H1 (cell line): ENCODE measurements at regions not wholly inside any gene's neighbourhood (a gene's known extent, or its start where the extent isn't known, plus 50 kb on each side); places are given as distances from the start of the nearest gene placed in this dataset.

ENCODE experiments used
- CTCF ChIA-PET: fragments of 300-600 bp; sonication (Branson Sonifier 250); formaldehyde crosslinking; loops from one replicate; lab custom pipeline; 2021; ENCODE audit not compliant: partially characterized antibody; lab: Charles Lee
- POLR2A ChIA-PET: fragments of 300-600 bp; sonication (Branson Sonifier 250); formaldehyde crosslinking; loops from one replicate; lab custom pipeline; 2021; ENCODE audit warnings: inconsistent platforms; ENCODE audit not compliant: partially characterized antibody; lab: Charles Lee
- DNase-seq, 2 experiments: peaks; one replicate each; pipeline versions ENCODE4 v3.0.0 to v3.0.0-alpha.2; 2010 to 2022; ENCODE audit warnings: low spot score in 2 of 2, low read depth in 1 of 2, mixed read lengths in 1 of 2
- FAIRE-seq: peaks from 2 replicates; lab custom pipeline; 2011; peaks lifted over from hg19 to GRCh38; lab: Jason Lieb, UNC
- H2AFZ ChIP-seq: 2 replicates; pipeline ENCODE4 v1.8.1; 2012; ENCODE audit warnings: low read length, inconsistent platforms
- H2AK5ac ChIP-seq: 2 replicates; pipeline ENCODE4 v1.6.1; 2013; ENCODE audit warnings: low read depth, low read length
- H2BK120ac ChIP-seq: replicated peaks from 2 replicates; pipeline ENCODE3; 2013; ENCODE audit warnings: low read depth, low read length, inconsistent platforms
- H2BK12ac ChIP-seq: 2 replicates; pipeline ENCODE4 v1.6.1; 2013; ENCODE audit warnings: low read depth, low read length
- H2BK15ac ChIP-seq: 2 replicates; pipeline ENCODE4 v1.6.1; 2013; ENCODE audit warnings: low read length
- H2BK20ac ChIP-seq: 2 replicates; pipeline ENCODE4 v1.6.1; 2013; ENCODE audit warnings: low read length
- H2BK5ac ChIP-seq: 2 replicates; pipeline ENCODE4 v1.6.1; 2013; ENCODE audit warnings: low read depth, low read length
- H3K14ac ChIP-seq: 2 replicates; pipeline ENCODE4 v1.6.1; 2013; ENCODE audit warnings: inconsistent platforms; ENCODE audit not compliant: insufficient read length
- H3K18ac ChIP-seq: 2 replicates; pipeline ENCODE4 v1.6.1; 2013; ENCODE audit warnings: low read length; ENCODE audit errors: extremely low read depth
- H3K23ac ChIP-seq: 2 replicates; pipeline ENCODE4 v1.6.1; 2013; ENCODE audit warnings: inconsistent platforms; ENCODE audit not compliant: insufficient read length
- H3K23me2 ChIP-seq: 2 replicates; pipeline ENCODE4 v1.6.1; 2013; ENCODE audit warnings: low read depth, low read length
- H3K27ac ChIP-seq: 2 replicates; pipeline ENCODE4 v1.6.1; 2011; ENCODE audit warnings: low read depth, low read length, inconsistent platforms
- H3K27me3 ChIP-seq, 4 experiments: replicated peaks in 1 of 4; 1 replicate in 1 of 4; 2 replicates in 3 of 4; pipeline versions ENCODE4 v1.6.1 to v1.8.1; 2011 to 2013; ENCODE audit warnings: low read length in 3 of 4, mild to moderate bottlenecking in 3 of 4, inconsistent platforms in 2 of 4, mixed read lengths in 2 of 4, moderate library complexity in 1 of 4; ENCODE audit not compliant: control insufficient read depth in 3 of 4, insufficient read depth in 3 of 4; ENCODE audit errors: extremely low read depth in 1 of 4
- H3K36me3 ChIP-seq, 4 experiments: 2 replicates each; pipeline versions ENCODE4 v1.6.1 to v1.8.1; 2011 to 2013; ENCODE audit warnings: mild to moderate bottlenecking in 4 of 4, low read length in 3 of 4, moderate library complexity in 2 of 4, control low read depth in 1 of 4, inconsistent platforms in 1 of 4; ENCODE audit not compliant: insufficient read depth in 4 of 4, control insufficient read depth in 2 of 4
- H3K4ac ChIP-seq: replicated peaks from 2 replicates; pipeline ENCODE3; 2013; ENCODE audit warnings: low read length, low read depth, mixed read lengths, inconsistent platforms; ENCODE audit not compliant: insufficient read length
- H3K4me1 ChIP-seq, 4 experiments: replicated peaks in 1 of 4; 1 replicate in 1 of 4; 2 replicates in 3 of 4; pipeline versions ENCODE4 v1.6.1 to v1.8.1; 2011 to 2013; ENCODE audit warnings: low read length in 3 of 4, inconsistent platforms in 2 of 4, mixed read lengths in 1 of 4; ENCODE audit not compliant: insufficient read depth in 4 of 4, control insufficient read depth in 3 of 4
- H3K4me2 ChIP-seq, 2 experiments: 2 replicates each; pipeline versions ENCODE4 v1.6.1 to v1.8.1; 2011 to 2013; ENCODE audit warnings: low read depth in 2 of 2, low read length in 2 of 2, control low read depth in 1 of 2, inconsistent platforms in 1 of 2, mild to moderate bottlenecking in 1 of 2; ENCODE audit not compliant: insufficient read depth in 1 of 2
- H3K4me3 ChIP-seq, 4 experiments: fragments of 200-600, 300-600 bp in 1 of 4; sonication (generic), shearing (Covaris generic), sonication (Bioruptor Twin) in 1 of 4; 2 replicates each; pipeline versions ENCODE4 v1.5.1 to v1.8.1; 2011 to 2016; ENCODE audit warnings: low read length in 4 of 4, low read depth in 3 of 4, control low read depth in 2 of 4, inconsistent platforms in 2 of 4, mild to moderate bottlenecking in 2 of 4, mixed read lengths in 1 of 4, moderate library complexity in 1 of 4; ENCODE audit not compliant: insufficient read depth in 2 of 4; ENCODE audit errors: extremely low read depth in 1 of 4
- H3K56ac ChIP-seq: replicated peaks from 2 replicates; pipeline ENCODE3; 2013; ENCODE audit warnings: low read depth, mild to moderate bottlenecking, mixed read lengths, low read length, inconsistent platforms; ENCODE audit not compliant: insufficient read length
- H3K79me1 ChIP-seq: 2 replicates; pipeline ENCODE4 v1.6.1; 2013; ENCODE audit warnings: low read depth, low read length, control low read depth
- H3K79me2 ChIP-seq, 2 experiments: 2 replicates each; pipeline versions ENCODE4 v1.6.1 to v1.8.1; 2012 to 2013; ENCODE audit warnings: low read length in 2 of 2, mild to moderate bottlenecking in 2 of 2, inconsistent platforms in 1 of 2; ENCODE audit not compliant: insufficient read depth in 2 of 2, control insufficient read depth in 1 of 2
- H3K9ac ChIP-seq, 4 experiments: replicated peaks in 1 of 4; 1 replicate in 1 of 4; 2 replicates in 3 of 4; pipeline versions ENCODE4 v1.6.1 to v1.8.1; 2011 to 2013; ENCODE audit warnings: low read depth in 3 of 4, low read length in 3 of 4, control low read depth in 2 of 4, mild to moderate bottlenecking in 2 of 4, moderate library complexity in 2 of 4, inconsistent platforms in 1 of 4; ENCODE audit errors: extremely low read depth in 1 of 4
- H3K9me3 ChIP-seq, 2 experiments: 2 replicates each; pipeline versions ENCODE4 v1.6.1 to v1.8.1; 2012 to 2013; ENCODE audit warnings: mild to moderate bottlenecking in 2 of 2, moderate library complexity in 2 of 2, control low read depth in 1 of 2, inconsistent platforms in 1 of 2, low read depth in 1 of 2, low read length in 1 of 2, mixed read lengths in 1 of 2; ENCODE audit not compliant: insufficient read depth in 2 of 2
- H4K20me1 ChIP-seq, 2 experiments: replicated peaks in 1 of 2; 2 replicates each; pipeline versions ENCODE3 to v1.8.1; 2011 to 2013; ENCODE audit warnings: inconsistent platforms in 2 of 2, low read length in 2 of 2, mild to moderate bottlenecking in 1 of 2; ENCODE audit not compliant: insufficient read depth in 2 of 2, control insufficient read depth in 1 of 2
- H4K5ac ChIP-seq: 2 replicates; pipeline ENCODE4 v1.6.1; 2013; ENCODE audit warnings: low read length, low read depth, mixed read lengths, inconsistent platforms; ENCODE audit not compliant: insufficient read length
- H4K8ac ChIP-seq: 2 replicates; pipeline ENCODE4 v1.8.0; 2013; ENCODE audit warnings: mild to moderate bottlenecking, moderate library complexity, low read length, inconsistent platforms; ENCODE audit not compliant: insufficient read depth; ENCODE audit errors: extremely low read depth
- H4K91ac ChIP-seq: replicated peaks from 2 replicates; pipeline ENCODE3; 2013; ENCODE audit warnings: low read length, mixed read lengths, inconsistent platforms; ENCODE audit not compliant: insufficient read length
- BACH1 ChIP-seq: IDR thresholded peaks from 2 replicates; pipeline ENCODE4 v1.6.1; 2012; ENCODE audit warnings: low read length, improper control_type of control experiment
- GABPA ChIP-seq: IDR thresholded peaks from 2 replicates; pipeline ENCODE4 v1.6.1; 2011; ENCODE audit warnings: mild to moderate bottlenecking, low read length, moderate library complexity, borderline replicate concordance; ENCODE audit not compliant: insufficient read depth
- JUN ChIP-seq: IDR thresholded peaks from 2 replicates; pipeline ENCODE4 v1.6.1; 2011; ENCODE audit warnings: low read depth, mild to moderate bottlenecking, improper control_type of control experiment, low read length
- RNF2 ChIP-seq: fragments of 200-900, 300-1000 bp; sonication (generic); IDR thresholded peaks from 2 replicates; pipeline ENCODE4 v1.7.1; 2016; ENCODE audit warnings: borderline replicate concordance, low read depth, mild to moderate bottlenecking, antibody characterized with exemption, low read length; ENCODE audit not compliant: poor library complexity, severe bottlenecking; ENCODE audit errors: missing control alignments
- RXRA ChIP-seq: IDR thresholded peaks from 2 replicates; pipeline ENCODE4 v1.6.1; 2011; ENCODE audit warnings: low read depth, mild to moderate bottlenecking, low read length, moderate library complexity; ENCODE audit not compliant: insufficient read depth
- SP4 ChIP-seq: IDR thresholded peaks from 2 replicates; pipeline ENCODE4 v1.6.1; 2012; ENCODE audit warnings: low read length, inconsistent platforms
- TF ChIP-seq, protein P1 (sequence below), 3 experiments: IDR thresholded peaks; 1 replicate in 2 of 3; 2 replicates in 1 of 3; pipeline versions ENCODE4 v1.5.1 to v1.6.1; 2011; ENCODE audit warnings: low read length in 3 of 3, mild to moderate bottlenecking in 3 of 3, inconsistent platforms in 2 of 3, low read depth in 1 of 3, moderate library complexity in 1 of 3; ENCODE audit not compliant: insufficient read depth in 1 of 3; ENCODE audit errors: control extremely low read depth in 1 of 3

DNA sequence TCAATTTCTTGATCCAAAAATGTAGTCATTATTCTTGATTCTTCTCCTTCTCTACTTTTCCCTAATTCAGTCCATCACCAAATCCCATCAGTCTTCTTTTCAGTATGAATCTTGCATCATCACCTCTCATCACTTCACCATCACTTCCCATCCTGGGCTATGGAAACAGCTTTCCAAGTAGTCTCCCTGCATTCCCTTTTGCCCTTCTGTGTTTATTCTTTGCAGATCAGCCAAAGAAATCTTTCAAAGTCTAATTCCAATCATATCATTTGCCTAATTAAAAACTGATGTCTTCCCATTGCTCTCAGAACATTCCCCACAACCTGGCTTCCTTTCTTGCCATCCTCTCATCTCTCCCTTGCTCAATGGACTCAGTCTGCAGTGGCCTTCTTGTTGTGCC is 201.7 kb upstream of the ADAMTS3 start:
- H3K18ac ChIP-seq = no peak overlapping the region
- H3K23me2 ChIP-seq = no peaks in the 10 kb centered on the region
- H3K4ac ChIP-seq = no peak overlapping the region
- ChIA-PET POLR2A (no interaction called here), CTCF (no interaction called here)
- H3K27me3 ChIP-seq = no peaks in the 10 kb centered on the region
- no peak overlapping the region for H2BK5ac ChIP-seq
- no peaks in the 10 kb centered on the region for H3K79me1 ChIP-seq
- no peak overlapping the region for H2AFZ ChIP-seq
- H3K9ac ChIP-seq = no peak overlapping the region
- no peaks in the 10 kb centered on the region for H3K4me1 ChIP-seq
- DNase-seq (no peak), FAIRE-seq (no peak)
- no peak overlapping the region for H3K27ac ChIP-seq
- H3K14ac ChIP-seq = no peak overlapping the region
- no peaks in the 10 kb centered on the region for H4K20me1 ChIP-seq
- no peak overlapping the region for H4K5ac ChIP-seq
- no peak overlapping the region for H4K91ac ChIP-seq
- H3K79me2 ChIP-seq = no peaks in the 10 kb centered on the region
- no peak overlapping the region for H2BK12ac ChIP-seq
- no peak overlapping the region for H3K4me2 ChIP-seq
- H3K4me3 ChIP-seq = no peak overlapping the region
- no peak overlapping the region for H2BK120ac ChIP-seq
- no peak overlapping the region for H2AK5ac ChIP-seq
- TF ChIP-seq BACH1 (no peak), GABPA (no peak), RNF2 (no peak), JUN (no peak), RXRA (no peak), SP4 (no peak)
- TF ChIP-seq, protein P1, sequence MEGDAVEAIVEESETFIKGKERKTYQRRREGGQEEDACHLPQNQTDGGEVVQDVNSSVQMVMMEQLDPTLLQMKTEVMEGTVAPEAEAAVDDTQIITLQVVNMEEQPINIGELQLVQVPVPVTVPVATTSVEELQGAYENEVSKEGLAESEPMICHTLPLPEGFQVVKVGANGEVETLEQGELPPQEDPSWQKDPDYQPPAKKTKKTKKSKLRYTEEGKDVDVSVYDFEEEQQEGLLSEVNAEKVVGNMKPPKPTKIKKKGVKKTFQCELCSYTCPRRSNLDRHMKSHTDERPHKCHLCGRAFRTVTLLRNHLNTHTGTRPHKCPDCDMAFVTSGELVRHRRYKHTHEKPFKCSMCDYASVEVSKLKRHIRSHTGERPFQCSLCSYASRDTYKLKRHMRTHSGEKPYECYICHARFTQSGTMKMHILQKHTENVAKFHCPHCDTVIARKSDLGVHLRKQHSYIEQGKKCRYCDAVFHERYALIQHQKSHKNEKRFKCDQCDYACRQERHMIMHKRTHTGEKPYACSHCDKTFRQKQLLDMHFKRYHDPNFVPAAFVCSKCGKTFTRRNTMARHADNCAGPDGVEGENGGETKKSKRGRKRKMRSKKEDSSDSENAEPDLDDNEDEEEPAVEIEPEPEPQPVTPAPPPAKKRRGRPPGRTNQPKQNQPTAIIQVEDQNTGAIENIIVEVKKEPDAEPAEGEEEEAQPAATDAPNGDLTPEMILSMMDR (IDR thresholded peaks at IDR 0.05; ENCODE audit: control extremely low read depth in 1 of 3, insufficient read depth in 1 of 3, low read depth in 1 of 3, low read length in 3 of 3) = no peak
- no peak overlapping the region for H2BK15ac ChIP-seq
- no peak overlapping the region for H3K23ac ChIP-seq
- H4K8ac ChIP-seq = no peak overlapping the region
- no peak overlapping the region for H3K56ac ChIP-seq
- H3K36me3 ChIP-seq = no peaks in the 10 kb centered on the region
- H3K9me3 ChIP-seq = peaks cover 0 to 2% of the 10 kb centered on the region in 2 experiments; a peak in 1 of 4 replicates
- no peak overlapping the region for H2BK20ac ChIP-seq
